HCT116 (cell line): ENCODE measurements at regions not wholly inside any gene's neighbourhood (a gene's known extent, or its start where the extent isn't known, plus 50 kb on each side); places are given as distances from the start of the nearest gene placed in this dataset.

Source experiments
- ATAC-seq: fragments of 200-7000 bp; cut with Tn5 transposase; 2 replicates; pipeline ENCODE4 v1.9.1; 2020; ENCODE audit warnings: mild to moderate bottlenecking, moderate library complexity
- BruUV-seq: library from RNA; stranded (reverse); fragments of 400-500 nt; replicated peaks from 2 replicates; lab custom pipeline; 2021; lab: Mats Ljungman, UMichigan
- CTCF ChIA-PET: fragments of 300-600 bp; sonication (Branson Sonifier 250); formaldehyde crosslinking; loops from one replicate; lab custom pipeline; 2021; ENCODE audit warnings: antibody characterized with exemption; lab: Charles Lee
- POLR2A ChIA-PET: fragments of 300-600, 350-600 bp; sonication (Branson Sonifier 250); formaldehyde crosslinking; loops from one replicate; lab custom pipeline; 2021; ENCODE audit warnings: antibody characterized with exemption; lab: Charles Lee
- RAD21 ChIA-PET, 2 experiments: fragments of 300-600 bp; sonication (Branson Sonifier 250); formaldehyde crosslinking; loops; one replicate each; lab custom pipeline; 2023; ENCODE audit warnings: low total read pairs in 2 of 2; ENCODE audit not compliant: uncharacterized antibody in 2 of 2, unreplicated experiment in 2 of 2, low non-redundant PET in 1 of 2; lab: Charles Lee
- DNase-seq: peaks from one replicate; pipeline ENCODE4 v3.0.0-alpha.2; 2010; ENCODE audit warnings: low read depth, low spot score
- H2AFZ ChIP-seq: fragments of 200-600 bp; shearing (Covaris generic), sonication (generic); 2 replicates; pipeline ENCODE4 v1.6.1; 2017; ENCODE audit warnings: low read depth, mixed run types, mixed read lengths, antibody characterized with exemption, low read length; ENCODE audit not compliant: poor library complexity, severe bottlenecking
- H3K27ac ChIP-seq: 2 replicates; pipeline ENCODE4 v1.5.1; 2012; ENCODE audit warnings: low read depth, low read length
- H3K27me3 ChIP-seq: fragments of 200-600 bp; sonication (generic); 2 replicates; pipeline ENCODE4 v1.6.1; 2016; ENCODE audit warnings: mixed run types, low read length, mixed read lengths; ENCODE audit not compliant: insufficient read depth
- H3K36me3 ChIP-seq, 2 experiments: fragments of 200-500 bp in 1 of 2; fragments of 200-600 bp in 1 of 2; sonication (Bioruptor generic) in 1 of 2; sonication (generic) in 1 of 2; 2 replicates each; pipeline versions ENCODE4 v1.5.1 to v1.6.1; 2014 to 2016; ENCODE audit warnings: low read length in 2 of 2, inconsistent platforms in 1 of 2, mixed read lengths in 1 of 2, mixed run types in 1 of 2; ENCODE audit not compliant: insufficient read depth in 2 of 2, control insufficient read depth in 1 of 2
- H3K4me1 ChIP-seq, 2 experiments: fragments of 200-600 bp in 1 of 2; sonication (generic) in 1 of 2; 2 replicates each; pipeline versions ENCODE4 v1.5.1 to v1.6.1; 2012 to 2017; ENCODE audit warnings: low read length in 2 of 2, inconsistent platforms in 1 of 2, mild to moderate bottlenecking in 1 of 2, mixed read lengths in 1 of 2, mixed run types in 1 of 2, moderate library complexity in 1 of 2; ENCODE audit not compliant: insufficient read depth in 2 of 2, control insufficient read depth in 1 of 2
- H3K4me2 ChIP-seq: fragments of 200-600 bp; sonication (generic); 2 replicates; pipeline ENCODE4 v1.6.1; 2017; ENCODE audit warnings: mixed run types, low read length, mixed read lengths
- H3K4me3 ChIP-seq, 2 experiments: fragments of 200-600 bp in 1 of 2; sonication (generic) in 1 of 2; replicated peaks in 1 of 2; 2 replicates each; pipeline ENCODE4 v1.5.1; 2011 to 2016; ENCODE audit warnings: low read length in 2 of 2, control low read depth in 1 of 2, low read depth in 1 of 2, mild to moderate bottlenecking in 1 of 2, mixed read lengths in 1 of 2, mixed run types in 1 of 2
- H3K79me2 ChIP-seq: fragments of 200-600 bp; sonication (generic); 2 replicates; pipeline ENCODE4 v1.6.1; 2017; ENCODE audit warnings: mild to moderate bottlenecking, mixed run types, low read length, moderate library complexity, mixed read lengths; ENCODE audit not compliant: insufficient read depth
- H3K9ac ChIP-seq: fragments of 200-600 bp; sonication (generic); 2 replicates; pipeline ENCODE4 v1.6.1; 2016; ENCODE audit warnings: low read length, mixed read lengths
- H3K9me2 ChIP-seq: fragments of 200-600 bp; sonication (generic), shearing (Covaris generic); 2 replicates; pipeline ENCODE4 v1.6.1; 2017; ENCODE audit warnings: mixed run types, mild to moderate bottlenecking, moderate library complexity; ENCODE audit not compliant: insufficient read depth
- H3K9me3 ChIP-seq, 2 experiments: fragments of 200-500 bp in 1 of 2; fragments of 200-600 bp in 1 of 2; sonication (Bioruptor generic) in 1 of 2; sonication (generic) in 1 of 2; 2 replicates each; pipeline ENCODE4 v1.6.1; 2014 to 2017; ENCODE audit warnings: low read length in 2 of 2, mixed read lengths in 2 of 2, inconsistent platforms in 1 of 2, low read depth in 1 of 2, mild to moderate bottlenecking in 1 of 2, mixed run types in 1 of 2, moderate library complexity in 1 of 2; ENCODE audit not compliant: control insufficient read depth in 1 of 2, insufficient read depth in 1 of 2
- H4K20me1 ChIP-seq: fragments of 200-600 bp; sonication (generic), shearing (Covaris generic); 2 replicates; pipeline ENCODE4 v1.6.1; 2017; ENCODE audit warnings: mixed run types, mild to moderate bottlenecking, moderate library complexity; ENCODE audit not compliant: insufficient read depth
- ATF3 ChIP-seq: IDR thresholded peaks from 2 replicates; pipeline ENCODE4 v1.6.1; 2012
- CBX3 ChIP-seq: IDR thresholded peaks from 2 replicates; pipeline ENCODE4 v1.6.1; 2012; ENCODE audit warnings: low read depth
- CTCF ChIP-seq, 3 experiments: fragments of 200-600 bp in 1 of 3; sonication (generic) in 1 of 3; IDR thresholded peaks in 2 of 3; conservative IDR thresholded peaks in 1 of 3; 2 replicates each; pipeline ENCODE4 v1.5.1; 2012 to 2017; ENCODE audit warnings: low read depth in 2 of 3, low read length in 2 of 3, antibody characterized with exemption in 1 of 3, borderline replicate concordance in 1 of 3, control low read depth in 1 of 3, mild to moderate bottlenecking in 1 of 3, mixed read lengths in 1 of 3, mixed run types in 1 of 3, moderate library complexity in 1 of 3; ENCODE audit not compliant: insufficient read depth in 1 of 3
- ELF1 ChIP-seq: IDR thresholded peaks from 2 replicates; pipeline ENCODE4 v1.6.1; 2012; ENCODE audit warnings: low read depth, borderline replicate concordance
- EZH2 ChIP-seq: fragments of 200-600 bp; sonication (generic); IDR thresholded peaks from 2 replicates; pipeline ENCODE4 v1.6.1; 2017; ENCODE audit warnings: antibody characterized with exemption, mixed run types
- EZH2phosphoT487 ChIP-seq: fragments of 200-600 bp; IDR thresholded peaks from 2 replicates; pipeline ENCODE4 v1.6.1; 2018; ENCODE audit warnings: antibody characterized with exemption, borderline replicate concordance
- POLR2AphosphoS5 ChIP-seq: IDR thresholded peaks from 2 replicates; pipeline ENCODE4 v1.6.1; 2011; ENCODE audit warnings: mild to moderate bottlenecking, low read depth, low read length, moderate library complexity
- RAD21 ChIP-seq: IDR thresholded peaks from 2 replicates; pipeline ENCODE4 v1.6.1; 2012; ENCODE audit warnings: low read depth, mild to moderate bottlenecking
- SIN3A ChIP-seq: IDR thresholded peaks from 2 replicates; pipeline ENCODE4 v1.6.1; 2012; ENCODE audit warnings: low read depth
- SP1 ChIP-seq: IDR thresholded peaks from 2 replicates; pipeline ENCODE4 v1.6.1; 2012; ENCODE audit warnings: low read depth
- SRF ChIP-seq: IDR thresholded peaks from 2 replicates; pipeline ENCODE4 v1.6.1; 2012; ENCODE audit warnings: low read depth
- TCF7L2 ChIP-seq: IDR thresholded peaks from 2 replicates; pipeline ENCODE4 v1.7.0; 2011; ENCODE audit warnings: borderline replicate concordance, inconsistent platforms; ENCODE audit not compliant: insufficient read depth, insufficient read length; ENCODE audit errors: extremely low read depth
- ZBTB33 ChIP-seq: IDR thresholded peaks from 2 replicates; pipeline ENCODE4 v1.6.1; 2011; ENCODE audit warnings: mild to moderate bottlenecking, low read length, moderate library complexity; ENCODE audit not compliant: insufficient replicate concordance; ENCODE audit errors: extremely low read depth
- ZFX ChIP-seq: fragments of 450-650 bp; IDR thresholded peaks from 2 replicates; pipeline ENCODE4 v1.6.1; 2017
- ZNF274 ChIP-seq: fragments of 200-500 bp; sonication (Bioruptor generic); IDR thresholded peaks from 2 replicates; pipeline ENCODE4 v1.6.1; 2014; ENCODE audit warnings: mild to moderate bottlenecking, low read depth, low read length, inconsistent platforms
- intact Hi-C: fragments of 100-400 bp; cut with micrococcal nuclease; formaldehyde crosslinking; loops from 2 replicates; pipeline ENCODE4 v1.10.0; 2022
- TF ChIP-seq, protein P1 (sequence below): IDR thresholded peaks from 2 replicates; pipeline ENCODE4 v1.6.1; 2012

DNA sequence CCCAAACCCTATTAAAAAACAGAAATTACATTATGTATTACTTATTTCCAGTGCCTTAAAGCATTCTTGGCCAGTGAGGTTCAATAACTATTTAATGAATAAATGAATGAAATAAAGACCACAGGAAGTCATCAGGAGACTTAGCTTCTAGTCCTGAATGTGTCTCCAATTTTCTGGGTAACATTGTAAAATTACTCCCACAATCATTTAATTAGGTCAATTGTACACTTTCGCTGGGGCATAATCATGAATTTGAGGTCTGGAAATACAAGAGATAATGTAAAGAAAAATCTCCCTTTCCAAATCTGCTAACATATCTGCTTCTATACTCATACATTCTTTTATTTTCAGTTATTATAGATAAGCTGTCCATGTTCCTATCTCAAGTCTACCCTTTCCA is 199.2 kb downstream of the TLR4 start:
- ChIA-PET RAD21 (no interaction called here), POLR2A (no interaction called here), CTCF (no interaction called here)
- no peaks in the 10 kb centered on the region for H3K4me1 ChIP-seq
- DNase-seq (no peak), ATAC-seq (no peak)
- no TSS peak for BruUV-seq
- no peaks in the 10 kb centered on the region for H3K27me3 ChIP-seq
- H2AFZ ChIP-seq, result no peak overlapping the region
- no peak overlapping the region for H3K9ac ChIP-seq
- intact Hi-C loops, result no loop called here
- H3K4me2 ChIP-seq, result no peak overlapping the region
- H3K27ac ChIP-seq, result no peak overlapping the region
- H4K20me1 ChIP-seq, result no peaks in the 10 kb centered on the region
- TF ChIP-seq ZFX (no peak), ATF3 (no peak), EZH2 (no peak), CBX3 (no peak), CTCF (IDR thresholded peaks at IDR 0.05 in 2 of 3, conservative IDR thresholded peaks at IDR 0.05 in 1 of 3; ENCODE audit: borderline replicate concordance in 1 of 3, insufficient read depth in 1 of 3, low read depth in 2 of 3, low read length in 2 of 3) (no peak), SP1 (no peak), TCF7L2 (no peak), EZH2phosphoT487 (no peak), ELF1 (no peak), SIN3A (no peak), RAD21 (no peak), POLR2AphosphoS5 (no peak), ZBTB33 (no peak), SRF (no peak), ZNF274 (no peak)
- TF ChIP-seq, protein P1, sequence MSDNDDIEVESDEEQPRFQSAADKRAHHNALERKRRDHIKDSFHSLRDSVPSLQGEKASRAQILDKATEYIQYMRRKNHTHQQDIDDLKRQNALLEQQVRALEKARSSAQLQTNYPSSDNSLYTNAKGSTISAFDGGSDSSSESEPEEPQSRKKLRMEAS, result no peak
- H3K9me3 ChIP-seq, result peaks cover 10 to 15% of the 10 kb centered on the region in 2 experiments; a peak in 2 of 4 replicates
- H3K9me2 ChIP-seq, result no peaks in the 10 kb centered on the region
- no peaks in the 10 kb centered on the region for H3K36me3 ChIP-seq
- H3K79me2 ChIP-seq, result no peaks in the 10 kb centered on the region
- no peak overlapping the region for H3K4me3 ChIP-seq
